GM21515 (cell line): ENCODE measurements at regions not wholly inside any gene's neighbourhood (a gene's known extent, or its start where the extent isn't known, plus 50 kb on each side); places are given as distances from the start of the nearest gene placed in this dataset.
"Not testable (repeated sequence)": the region's sequence is repeated elsewhere in the genome, so short reads cannot be mapped to it uniquely, and the experiment has no call there.

Experiments used
- ATAC-seq: cut with Tn5 transposase; IDR thresholded peaks from one replicate; pipeline ENCODE4 v1.9.1; 2021; ENCODE audit not compliant: unreplicated experiment

DNA sequence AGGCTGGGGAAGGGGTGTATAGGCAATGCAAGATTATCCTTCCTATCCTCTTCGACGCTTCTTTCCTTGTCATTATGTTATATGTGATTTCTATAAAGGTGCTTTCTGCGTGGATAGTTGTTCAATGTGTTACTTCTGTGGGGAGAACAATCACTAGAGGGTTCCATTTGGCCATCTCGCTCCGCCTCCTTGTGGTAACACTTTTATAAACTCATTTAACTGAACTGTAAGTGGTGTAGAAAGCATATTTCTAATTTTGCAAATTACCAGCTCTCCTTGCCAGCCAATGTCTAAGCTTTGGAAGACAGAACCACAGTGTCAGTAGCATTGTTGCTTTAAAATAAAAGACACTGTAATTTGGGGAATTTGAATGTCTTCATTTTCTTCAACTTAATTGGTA lies 1093.7 kb upstream of the MIR17HG start:
- ATAC-seq = no peak

DNA sequence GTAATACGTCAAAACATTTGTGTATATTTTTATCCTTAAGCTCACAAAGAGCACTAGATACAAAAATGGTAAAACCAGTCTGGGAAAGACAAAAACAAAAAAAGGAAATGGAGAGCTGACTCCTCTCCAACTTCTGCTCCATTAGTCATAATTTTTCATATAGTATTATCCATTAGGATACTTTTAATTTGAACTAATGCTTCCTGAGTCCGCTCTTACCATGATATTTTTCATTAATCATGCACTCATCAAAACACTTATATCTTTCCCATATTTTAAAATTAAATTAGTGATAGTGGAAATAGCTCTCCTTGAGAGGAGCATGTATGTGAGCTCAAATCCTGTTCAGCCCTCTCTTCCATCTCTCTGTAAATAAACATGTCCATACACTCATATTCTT lies 1093.0 kb upstream of the MIR17HG start:
- ATAC-seq = no peak

DNA sequence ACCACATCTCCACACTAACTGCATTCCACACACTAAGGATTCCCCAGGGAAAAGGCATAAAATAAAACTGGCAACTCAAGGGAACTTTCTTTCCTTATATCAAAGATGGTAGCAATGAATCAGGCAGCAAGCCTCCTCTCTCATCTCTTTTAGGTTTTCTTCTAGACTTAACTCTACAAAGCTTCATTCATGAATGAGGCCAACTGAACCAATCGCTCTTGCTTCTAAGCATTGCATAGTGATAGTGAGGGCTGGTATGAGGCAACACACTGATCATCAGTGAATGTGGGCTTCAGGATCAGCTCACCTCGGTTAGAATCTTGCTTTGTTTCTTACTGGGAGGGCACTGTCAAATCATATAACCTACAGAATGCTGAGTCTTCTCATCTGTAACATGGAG lies 1090.7 kb upstream of the MIR17HG start:
- ATAC-seq = no peak

DNA sequence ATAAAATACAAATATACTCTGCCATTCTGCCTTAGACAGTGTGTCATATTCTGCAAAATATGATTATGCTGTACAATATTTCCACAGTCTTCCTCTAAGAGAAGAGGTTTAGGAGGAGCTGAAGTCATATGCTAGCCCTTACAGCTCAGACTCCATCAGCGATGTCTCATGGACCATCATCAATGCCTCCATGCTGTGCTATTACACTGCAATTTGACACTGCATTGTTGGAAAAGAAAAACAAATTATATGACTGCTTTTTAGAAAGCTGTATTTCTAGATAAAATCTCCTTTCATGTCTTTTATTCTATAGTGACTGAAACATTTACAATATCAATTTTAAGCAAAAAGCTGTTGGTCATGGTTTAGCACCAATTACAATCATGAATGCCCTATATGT lies 1089.4 kb upstream of the MIR17HG start:
- no peak for ATAC-seq

DNA sequence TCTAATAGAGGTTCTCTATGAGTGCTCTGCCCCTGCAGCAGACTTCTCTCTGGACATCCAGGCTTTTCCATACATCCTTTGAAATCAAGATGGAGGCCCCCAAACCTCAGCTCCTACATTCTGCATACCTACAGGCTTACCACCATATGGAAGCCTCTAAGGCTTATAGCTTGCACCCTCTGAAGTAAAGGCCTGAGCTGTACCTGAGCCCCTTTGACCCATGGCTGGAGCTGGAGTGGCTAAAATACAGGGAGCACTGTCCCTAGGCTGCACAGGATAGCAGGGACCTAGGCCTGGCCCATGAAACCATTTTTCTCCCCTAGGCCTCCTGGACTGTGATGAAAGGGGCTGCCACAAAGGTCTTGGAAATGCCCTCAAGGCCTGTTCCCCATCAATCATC lies 1086.1 kb upstream of the MIR17HG start:
- ATAC-seq = no peak

DNA sequence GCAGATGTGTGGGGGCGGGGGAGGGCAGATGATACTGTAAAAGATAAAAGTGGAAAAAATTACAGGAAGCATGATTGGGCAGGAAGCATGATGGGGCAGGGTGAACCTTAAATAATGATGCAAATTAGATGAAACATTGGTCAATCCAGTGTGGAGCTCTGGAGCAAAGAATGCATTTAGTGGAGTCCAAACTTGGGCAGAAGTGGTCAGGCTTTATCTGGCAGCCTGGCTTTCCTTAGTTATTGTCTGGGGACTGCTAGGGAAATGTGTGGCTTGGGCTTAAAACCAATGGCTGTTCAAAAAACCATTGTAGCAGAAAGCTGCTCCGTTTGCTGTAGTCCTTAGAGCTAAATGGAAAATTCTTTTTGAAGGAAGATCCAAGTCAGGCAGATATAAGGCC lies 1077.3 kb upstream of the MIR17HG start:
- ATAC-seq = no peak

DNA sequence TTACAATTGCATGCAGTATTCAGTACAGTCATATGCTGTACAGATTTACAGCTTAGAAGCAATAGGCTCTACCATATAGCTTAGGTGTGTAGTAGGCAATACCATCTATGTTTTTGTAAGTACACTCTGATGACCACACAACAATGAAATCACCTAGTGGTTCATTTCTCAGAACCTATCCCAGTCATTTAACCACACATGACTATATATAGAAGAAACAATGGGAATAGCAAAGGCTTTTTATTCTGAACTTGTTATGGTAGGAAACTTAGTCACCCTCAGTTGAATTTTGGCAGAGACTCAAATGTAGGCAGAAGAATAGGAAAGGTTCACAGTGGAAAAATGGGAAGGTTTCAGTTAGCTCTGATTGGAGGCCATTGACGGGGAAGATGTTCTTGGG lies 1075.1 kb upstream of the MIR17HG start:
- ATAC-seq = no peak

DNA sequence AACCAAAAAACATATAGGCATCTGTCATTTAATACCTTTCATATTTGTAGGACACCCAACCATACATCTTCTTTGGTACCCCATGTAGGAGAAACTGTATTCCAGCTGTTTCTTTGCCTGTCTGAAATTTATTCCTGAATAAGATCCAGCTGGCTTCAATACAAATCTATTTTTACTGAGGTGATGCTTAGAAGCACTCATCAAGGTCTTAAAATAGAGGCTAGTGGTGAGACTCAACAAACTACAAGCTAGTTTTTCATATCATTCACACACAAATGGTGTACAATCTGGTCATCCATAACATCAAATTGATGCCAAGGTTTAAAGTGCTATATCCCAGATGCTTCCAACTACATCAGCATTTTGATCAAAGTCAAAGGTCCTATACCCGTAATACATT lies 1071.3 kb upstream of the MIR17HG start:
- no peak for ATAC-seq

DNA sequence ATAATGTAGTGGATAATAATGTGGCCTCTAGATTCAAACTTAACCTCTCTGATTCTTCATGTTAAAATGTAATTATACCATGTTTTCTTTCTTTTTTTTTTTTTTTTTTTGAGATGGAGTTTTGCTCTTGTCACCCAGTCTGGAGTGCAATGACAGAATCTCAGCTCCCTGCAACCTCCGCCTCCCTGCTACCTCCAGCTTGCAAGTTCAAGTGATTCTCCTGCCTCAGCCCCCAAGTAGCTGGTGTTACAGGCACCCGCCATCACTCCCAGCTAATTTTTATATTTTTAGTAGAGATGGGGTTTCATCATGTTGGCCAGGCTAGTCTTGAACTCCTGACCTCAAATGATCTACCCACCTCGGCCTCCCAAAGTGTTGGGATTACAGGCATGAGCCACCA lies 1069.3 kb upstream of the MIR17HG start:
- not testable (repeated sequence) for ATAC-seq

DNA sequence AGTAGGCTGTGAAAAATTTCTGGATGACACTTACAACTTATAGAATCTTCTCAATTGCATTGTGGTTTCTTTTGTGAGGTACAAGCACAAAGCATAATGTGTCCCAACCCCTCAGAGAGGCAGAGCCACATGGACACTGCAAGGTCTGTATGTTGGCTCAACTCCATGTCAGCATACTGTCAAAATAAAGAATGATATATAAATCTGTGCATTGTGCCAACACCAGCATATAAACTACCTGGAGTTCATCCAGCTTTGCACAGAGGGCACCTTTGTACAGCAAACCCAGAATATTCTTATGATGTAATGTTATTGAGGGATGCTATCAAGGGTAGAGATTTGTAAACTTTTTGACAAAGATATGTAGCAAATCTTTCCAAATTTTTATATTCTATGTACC lies 1065.8 kb upstream of the MIR17HG start:
- no peak for ATAC-seq

DNA sequence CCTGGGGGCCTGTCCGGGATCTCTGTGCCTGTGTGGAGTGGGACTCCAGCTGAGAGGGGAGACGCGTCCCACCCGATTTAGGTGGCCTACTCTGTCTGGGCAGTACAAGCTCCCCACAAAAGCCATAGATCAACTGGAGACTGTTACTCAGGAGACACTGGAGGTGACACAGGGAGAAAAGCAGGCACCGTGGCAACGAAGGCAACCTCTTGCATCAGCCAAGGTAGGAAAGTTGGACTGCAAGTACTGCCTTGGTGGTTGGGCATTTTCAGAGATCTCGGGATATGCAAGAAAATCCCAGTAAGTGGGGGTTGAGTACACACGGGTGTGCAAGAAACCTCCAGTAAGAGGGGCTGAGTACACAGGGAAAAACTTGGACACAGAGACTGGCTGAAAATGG lies 1060.0 kb upstream of the MIR17HG start:
- no peak for ATAC-seq

DNA sequence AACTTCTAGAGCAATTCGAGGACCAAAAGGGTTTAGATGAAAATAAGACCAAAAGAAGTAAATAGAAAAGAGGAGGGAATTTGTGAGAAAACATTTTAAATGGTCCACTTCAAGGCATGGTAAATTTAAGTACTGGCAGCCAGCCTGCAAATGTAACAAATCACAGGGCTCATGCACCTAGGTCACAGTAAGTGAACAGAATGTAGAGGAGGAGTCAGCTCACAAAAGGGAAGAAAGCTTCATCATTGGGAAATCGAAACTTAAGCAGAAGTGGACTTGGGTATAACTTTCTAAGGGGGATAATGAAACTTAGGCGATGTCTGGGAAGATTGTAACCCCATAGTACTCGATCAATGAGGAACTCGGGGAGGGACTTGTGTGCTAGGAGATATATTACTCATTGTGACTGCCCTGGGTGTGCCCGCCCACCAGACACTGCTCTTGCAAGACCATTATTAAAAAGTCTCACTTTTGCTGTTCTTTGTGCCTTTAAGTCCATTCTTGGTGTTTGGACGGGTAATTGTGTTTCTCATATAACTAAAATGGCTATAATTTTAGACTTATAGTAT lies 1053.6 kb upstream of the MIR17HG start:
- ATAC-seq = no peak

DNA sequence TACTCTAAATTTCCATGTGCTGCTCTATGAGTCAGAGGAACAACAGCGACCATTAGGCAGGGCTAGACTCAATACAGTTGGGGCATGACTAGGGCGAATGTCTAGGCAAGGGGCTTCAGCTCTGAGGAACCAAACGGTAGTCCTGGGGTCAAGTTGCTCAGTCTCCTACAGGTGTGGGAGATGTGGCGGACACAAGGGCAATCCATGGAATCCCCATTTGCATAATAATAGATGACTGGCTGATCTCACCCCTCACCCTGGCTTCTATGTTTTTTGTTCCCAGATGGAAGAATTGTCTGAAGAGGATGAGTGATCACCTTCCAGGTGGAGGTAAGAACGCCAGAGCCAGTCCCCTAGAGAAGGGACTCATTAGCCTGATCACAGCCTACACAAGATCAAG lies 1048.2 kb upstream of the MIR17HG start:
- no peak for ATAC-seq

DNA sequence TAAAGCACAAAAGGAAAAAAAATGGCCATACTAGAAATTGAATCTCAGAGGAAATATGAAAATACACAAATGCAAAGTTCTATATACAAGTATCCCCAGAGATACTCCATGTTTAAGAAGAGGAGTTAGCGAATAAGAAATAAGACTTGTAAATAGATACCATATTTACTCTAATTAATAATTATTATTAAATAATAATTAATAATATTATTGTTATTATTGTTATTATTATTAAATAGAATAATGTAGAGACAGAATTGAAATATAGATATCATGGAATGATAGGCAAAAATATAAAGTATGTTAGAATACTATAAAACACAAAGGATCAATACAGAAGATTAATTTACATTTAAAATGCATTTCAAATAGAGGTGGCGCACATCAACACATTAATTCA lies 1047.5 kb upstream of the MIR17HG start:
- ATAC-seq = no peak

DNA sequence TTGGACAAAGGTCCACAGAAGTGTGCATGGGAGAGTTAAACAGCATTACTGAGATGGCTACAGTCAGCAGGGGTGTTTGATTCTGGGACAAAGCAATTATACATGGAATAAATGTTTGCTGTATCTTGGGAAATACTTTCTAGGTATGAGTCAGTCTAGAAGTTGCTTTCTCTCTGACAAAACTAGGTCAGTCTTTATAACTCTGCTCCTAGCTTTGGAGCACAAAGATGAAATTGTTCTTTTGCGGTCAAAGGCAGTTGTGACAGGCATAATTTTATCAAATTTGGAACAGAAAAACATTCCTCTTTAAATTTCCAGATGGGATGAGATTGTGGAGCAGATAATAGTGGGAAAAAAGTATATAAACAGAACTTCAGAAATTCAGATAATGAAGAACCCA lies 1045.4 kb upstream of the MIR17HG start:
- ATAC-seq = no peak

DNA sequence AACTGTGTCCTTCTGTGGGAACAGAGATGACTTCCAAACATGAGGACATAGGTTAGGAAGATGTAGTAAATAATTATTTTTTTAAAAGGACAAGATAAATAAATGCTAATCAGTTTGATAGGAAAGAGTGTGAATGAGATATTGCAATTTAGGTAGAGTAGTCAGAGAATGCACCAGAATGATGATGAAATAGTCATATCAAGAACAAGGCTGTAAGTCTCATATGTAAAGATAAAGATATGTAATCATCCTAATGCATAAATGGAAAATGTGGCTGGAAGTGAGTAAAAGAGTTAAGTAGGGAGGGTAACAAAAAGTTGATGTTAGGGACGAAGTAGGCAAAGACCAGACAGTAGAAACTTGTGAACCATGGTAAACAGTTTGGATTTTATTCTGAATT lies 1041.7 kb upstream of the MIR17HG start:
- ATAC-seq = no peak

DNA sequence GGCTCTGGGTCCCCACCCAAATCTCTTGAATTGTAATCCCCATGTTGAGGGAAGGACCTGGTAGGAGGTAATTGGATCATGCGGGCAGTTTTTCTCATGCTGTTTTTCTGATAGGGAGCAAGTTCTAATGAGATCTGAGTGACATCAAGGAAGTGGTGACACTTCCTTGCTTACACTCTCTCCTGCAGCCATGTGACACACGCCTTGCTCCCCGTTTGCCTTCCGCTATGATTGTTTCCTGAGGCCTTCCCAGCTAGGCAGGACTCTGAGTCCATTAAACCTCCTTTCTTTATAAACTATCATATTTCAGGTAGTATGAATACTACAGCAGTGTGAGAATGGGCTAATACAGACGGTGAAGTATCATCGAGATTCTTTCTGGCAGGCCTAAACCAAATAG lies 1040.4 kb upstream of the MIR17HG start:
- ATAC-seq = no peak

DNA sequence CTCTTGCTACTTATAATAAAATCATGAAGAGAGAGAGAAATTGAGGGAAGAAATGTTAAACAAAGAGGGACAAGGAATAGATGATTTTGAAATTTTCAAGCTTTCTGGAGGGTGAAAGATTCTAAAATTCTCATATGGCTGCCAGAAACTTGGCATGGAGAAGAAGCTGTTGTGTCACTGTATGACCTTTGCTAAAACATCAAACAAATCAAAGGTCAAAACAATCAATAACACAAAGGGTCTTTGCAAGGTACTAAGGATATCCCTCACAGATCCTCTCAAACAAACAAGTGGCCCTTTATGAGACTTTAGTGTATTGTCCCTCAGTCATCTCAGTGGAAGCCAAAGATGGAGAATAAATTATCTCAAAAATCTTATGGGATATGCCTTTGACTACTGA lies 1039.2 kb upstream of the MIR17HG start:
- no peak for ATAC-seq

DNA sequence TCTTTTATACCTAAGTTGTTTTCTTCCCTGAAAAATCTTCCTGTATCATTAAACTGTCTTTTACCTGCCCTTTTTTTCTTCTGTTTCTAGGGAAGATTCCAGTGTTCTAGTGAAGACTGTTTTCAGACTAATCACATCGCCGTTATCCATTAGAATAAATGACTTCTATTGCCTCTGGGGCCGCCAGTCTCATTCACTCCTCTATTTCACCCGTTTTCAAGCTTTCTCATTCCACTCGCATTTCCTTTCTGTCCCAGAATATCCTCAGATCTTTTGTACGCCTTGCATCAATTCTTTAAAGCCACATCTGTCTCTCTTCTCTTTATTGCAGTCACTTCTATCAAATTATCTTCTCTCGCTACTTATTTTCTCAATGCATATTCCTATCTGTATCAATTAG lies 1035.6 kb upstream of the MIR17HG start:
- ATAC-seq = no peak

DNA sequence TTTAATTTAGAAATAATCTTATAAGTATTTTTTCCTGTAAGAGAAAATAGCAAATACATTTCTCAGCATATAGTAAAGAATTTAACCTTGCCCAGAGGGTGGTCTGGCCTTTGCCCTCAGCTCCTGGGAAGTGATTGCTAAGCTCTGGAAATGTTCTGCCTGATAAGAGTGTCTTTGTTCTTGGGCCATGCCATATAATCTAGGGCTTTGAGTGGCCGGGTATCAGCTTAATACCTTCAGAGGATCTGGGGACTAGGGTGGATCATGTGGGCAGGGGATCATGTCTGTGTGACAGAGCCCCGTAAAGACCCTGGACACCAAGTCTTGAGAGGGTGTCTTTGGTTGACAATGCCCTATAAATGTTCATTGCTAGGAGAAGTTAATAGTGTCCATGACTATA lies 1032.4 kb upstream of the MIR17HG start:
- ATAC-seq = no peak

DNA sequence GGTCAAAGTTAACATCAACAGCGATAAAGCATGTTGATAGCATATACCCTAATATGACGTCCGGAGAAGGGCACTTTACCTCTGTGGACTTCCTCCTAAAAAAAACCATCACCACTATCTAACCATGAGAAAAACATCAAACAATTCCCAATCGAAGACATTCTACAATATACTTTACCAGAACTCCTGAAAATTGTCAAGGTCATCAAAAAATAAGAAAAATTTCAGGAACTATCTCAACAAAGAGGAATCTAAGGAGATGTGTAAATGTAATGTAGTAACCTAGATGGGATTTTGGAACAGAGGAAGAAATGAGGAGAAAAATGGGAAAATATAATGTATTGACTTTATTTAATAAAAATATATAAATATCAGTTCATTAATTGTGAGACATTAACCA lies 1026.8 kb upstream of the MIR17HG start:
- no peak for ATAC-seq

DNA sequence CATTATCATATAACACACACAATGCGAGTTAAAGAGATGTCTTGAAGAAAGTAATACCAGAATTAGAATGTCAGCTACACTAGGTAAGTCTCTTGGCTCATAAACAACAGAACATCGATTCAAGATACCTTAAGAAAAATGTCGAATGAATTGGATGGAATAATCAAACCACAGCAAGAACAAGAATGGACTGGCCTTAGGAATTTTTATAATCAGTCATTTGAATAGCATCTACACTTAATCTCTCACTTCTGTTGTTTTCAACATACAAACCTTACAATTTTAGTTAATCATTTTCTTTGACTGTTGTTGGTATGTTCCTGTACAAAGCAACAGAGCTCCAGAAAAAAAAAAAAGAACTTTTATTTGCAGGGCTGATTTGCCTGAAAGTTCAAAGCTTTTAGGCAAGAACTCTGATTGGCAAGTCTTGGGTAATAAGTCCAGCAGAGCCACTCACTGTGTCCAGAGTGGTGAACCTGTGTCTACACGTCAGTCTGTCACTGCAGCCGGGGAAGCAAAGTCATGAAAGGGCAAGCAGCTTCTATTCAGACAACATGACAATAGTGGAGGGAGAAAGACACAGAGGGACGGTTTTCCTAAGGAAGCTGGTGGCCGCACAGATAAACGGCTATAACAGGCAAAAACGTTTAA lies 1026.1 kb upstream of the MIR17HG start:
- ATAC-seq = no peak

DNA sequence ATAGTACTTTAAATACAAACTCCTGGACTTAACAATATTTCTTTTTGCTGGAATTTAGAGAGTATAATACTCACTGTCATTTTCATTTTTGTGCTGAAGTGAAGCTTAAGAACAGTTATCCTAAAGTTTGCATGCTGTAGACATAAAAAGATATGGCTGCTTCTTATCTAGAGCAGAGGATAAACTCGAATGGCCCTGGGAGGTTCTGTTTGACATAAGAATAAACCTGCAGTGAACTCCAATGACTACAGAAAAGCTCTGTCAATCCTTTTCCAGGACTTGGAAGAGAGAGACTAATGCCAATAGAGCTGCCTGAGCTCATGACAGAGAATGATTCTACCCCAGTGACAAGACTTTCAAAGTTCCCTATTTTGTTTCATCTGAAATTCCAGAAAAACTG lies 1017.8 kb upstream of the MIR17HG start:
- ATAC-seq = no peak
